OCI-LY7 (cell line): ENCODE measurements at regions not wholly inside any gene's neighbourhood (a gene's known extent, or its start where the extent isn't known, plus 50 kb on each side); places are given as distances from the start of the nearest gene placed in this dataset.

Experiments
- BruUV-seq: library from RNA; stranded (reverse); fragments of 400-500 nt; replicated peaks from 2 replicates; lab custom pipeline; 2021; lab: Mats Ljungman, UMichigan
- CTCF ChIA-PET: fragments of 300-600 bp; sonication (Branson Sonifier 250); formaldehyde crosslinking; loops from one replicate; lab custom pipeline; 2022; ENCODE audit warnings: antibody characterized with exemption; ENCODE audit not compliant: unreplicated experiment; lab: Charles Lee
- POLR2A ChIA-PET: fragments of 300-600 bp; sonication (Branson Sonifier 250); formaldehyde crosslinking; loops from one replicate; lab custom pipeline; 2022; ENCODE audit warnings: antibody characterized with exemption; lab: Charles Lee
- DNase-seq: peaks from one replicate; pipeline ENCODE4 v3.0.0-alpha.2; 2015; ENCODE audit warnings: low spot score
- H2AFZ ChIP-seq: fragments of 200-600 bp; sonication (generic), shearing (Covaris generic); 2 replicates; pipeline ENCODE4 v1.6.1; 2014; ENCODE audit warnings: mild to moderate bottlenecking, antibody characterized with exemption, low read length, moderate library complexity
- H3K27ac ChIP-seq: fragments of 200-600 bp; sonication (generic); 2 replicates; pipeline ENCODE4 v1.5.1; 2014; ENCODE audit warnings: mixed run types, low read depth, mild to moderate bottlenecking, moderate library complexity, low read length, inconsistent platforms; ENCODE audit not compliant: poor library complexity, severe bottlenecking
- H3K36me3 ChIP-seq: fragments of 200-600 bp; sonication (generic); 2 replicates; pipeline ENCODE4 v1.6.1; 2014; ENCODE audit warnings: mild to moderate bottlenecking, antibody characterized with exemption, low read length, moderate library complexity, mixed read lengths; ENCODE audit not compliant: insufficient read depth
- H3K4me1 ChIP-seq: fragments of 200-600 bp; sonication (generic); 2 replicates; pipeline ENCODE4 v1.5.1; 2014; ENCODE audit warnings: mild to moderate bottlenecking, low read length; ENCODE audit not compliant: insufficient read depth, poor library complexity, severe bottlenecking
- H3K4me2 ChIP-seq: fragments of 200-600 bp; sonication (generic); 2 replicates; pipeline ENCODE4 v1.6.1; 2014; ENCODE audit warnings: mild to moderate bottlenecking, low read length
- H3K4me3 ChIP-seq: fragments of 200-600 bp; sonication (generic); 2 replicates; pipeline ENCODE4 v1.5.1; 2014; ENCODE audit warnings: mild to moderate bottlenecking, low read depth, low read length; ENCODE audit not compliant: poor library complexity, severe bottlenecking
- H3K79me2 ChIP-seq: fragments of 200-600 bp; sonication (generic); 2 replicates; pipeline ENCODE4 v1.6.1; 2016; ENCODE audit warnings: low read depth, mild to moderate bottlenecking, low read length, moderate library complexity, mixed read lengths; ENCODE audit not compliant: insufficient read depth
- H3K9me2 ChIP-seq: fragments of 200-600 bp; sonication (generic); 2 replicates; pipeline ENCODE4 v1.6.1; 2016; ENCODE audit warnings: mild to moderate bottlenecking, low read length, mixed read lengths; ENCODE audit not compliant: insufficient read depth
- H3K9me3 ChIP-seq: fragments of 200-600 bp; sonication (generic); 2 replicates; pipeline ENCODE4 v1.6.1; 2014; ENCODE audit warnings: mild to moderate bottlenecking, mixed run types, low read length, mixed read lengths
- H4K20me1 ChIP-seq: fragments of 200-600 bp; sonication (generic); 2 replicates; pipeline ENCODE4 v1.6.1; 2014; ENCODE audit warnings: mild to moderate bottlenecking, antibody characterized with exemption, low read length, moderate library complexity, mixed read lengths; ENCODE audit not compliant: insufficient read depth
- EZH2phosphoT487 ChIP-seq: fragments of 200-600 bp; sonication (generic); IDR thresholded peaks from 2 replicates; pipeline ENCODE4 v1.6.1; 2018; ENCODE audit warnings: low read depth, borderline replicate concordance, mild to moderate bottlenecking, mixed run types, antibody characterized with exemption, low read length, moderate library complexity, mixed read lengths
- intact Hi-C: fragments of 100-400 bp; cut with micrococcal nuclease; formaldehyde crosslinking; loops from one replicate; pipeline ENCODE4 v1.10.0; 2022; ENCODE audit not compliant: unreplicated experiment
- TF ChIP-seq, protein P1 (sequence below): fragments of 200-600 bp; sonication (generic); conservative IDR thresholded peaks from 2 replicates; pipeline ENCODE4 v1.5.1; 2014; ENCODE audit warnings: mild to moderate bottlenecking, antibody characterized with exemption, low read length, moderate library complexity, mixed read lengths

- H3K36me3 ChIP-seq: no peaks in the 10 kb centered on the region
- no peaks in the 10 kb centered on the region for H3K9me3 ChIP-seq
- ChIA-PET POLR2A (no interaction called here), CTCF (no interaction called here)
- no peaks in the 10 kb centered on the region for H4K20me1 ChIP-seq
- no peaks in the 10 kb centered on the region for H3K4me1 ChIP-seq
- TF ChIP-seq, protein P1, sequence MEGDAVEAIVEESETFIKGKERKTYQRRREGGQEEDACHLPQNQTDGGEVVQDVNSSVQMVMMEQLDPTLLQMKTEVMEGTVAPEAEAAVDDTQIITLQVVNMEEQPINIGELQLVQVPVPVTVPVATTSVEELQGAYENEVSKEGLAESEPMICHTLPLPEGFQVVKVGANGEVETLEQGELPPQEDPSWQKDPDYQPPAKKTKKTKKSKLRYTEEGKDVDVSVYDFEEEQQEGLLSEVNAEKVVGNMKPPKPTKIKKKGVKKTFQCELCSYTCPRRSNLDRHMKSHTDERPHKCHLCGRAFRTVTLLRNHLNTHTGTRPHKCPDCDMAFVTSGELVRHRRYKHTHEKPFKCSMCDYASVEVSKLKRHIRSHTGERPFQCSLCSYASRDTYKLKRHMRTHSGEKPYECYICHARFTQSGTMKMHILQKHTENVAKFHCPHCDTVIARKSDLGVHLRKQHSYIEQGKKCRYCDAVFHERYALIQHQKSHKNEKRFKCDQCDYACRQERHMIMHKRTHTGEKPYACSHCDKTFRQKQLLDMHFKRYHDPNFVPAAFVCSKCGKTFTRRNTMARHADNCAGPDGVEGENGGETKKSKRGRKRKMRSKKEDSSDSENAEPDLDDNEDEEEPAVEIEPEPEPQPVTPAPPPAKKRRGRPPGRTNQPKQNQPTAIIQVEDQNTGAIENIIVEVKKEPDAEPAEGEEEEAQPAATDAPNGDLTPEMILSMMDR: no peak
- no peak for TF ChIP-seq EZH2phosphoT487
- BruUV-seq: no TSS peak
- no peak overlapping the region for H2AFZ ChIP-seq
- H3K4me3 ChIP-seq: no peak overlapping the region
- DNase-seq: no peak
- H3K79me2 ChIP-seq: no peaks in the 10 kb centered on the region
- no peak overlapping the region for H3K27ac ChIP-seq
- no peak overlapping the region for H3K4me2 ChIP-seq
- no peaks in the 10 kb centered on the region for H3K9me2 ChIP-seq
- intact Hi-C loops: no loop called here
Observed at GRCh38 chr10:42477170-42477569, 161.2 kb downstream of the ZNF33B start.

DNA sequence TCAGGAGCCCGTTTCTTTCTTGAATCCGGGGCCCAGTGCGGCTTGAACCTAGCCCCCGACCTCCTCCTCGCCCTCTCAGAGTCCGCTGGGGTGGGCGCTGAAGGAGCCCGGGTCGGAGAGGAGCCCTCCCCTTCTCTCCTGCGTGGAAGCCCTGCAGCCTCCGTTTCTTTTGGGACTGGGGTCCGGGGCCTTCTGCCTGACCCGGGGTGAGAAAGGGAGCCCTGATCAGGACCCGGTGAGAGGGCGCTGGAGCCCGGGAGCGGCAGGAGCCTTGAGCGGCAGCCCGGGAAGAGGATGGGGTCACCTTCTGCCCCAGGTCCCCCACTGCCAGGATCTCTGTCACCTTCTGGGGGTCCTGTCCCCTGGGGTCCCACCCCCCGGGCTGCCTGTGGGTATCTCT, 162.3 kb downstream of the ZNF33B start:
- H3K4me1 ChIP-seq: no peaks in the 10 kb centered on the region
- no peaks in the 10 kb centered on the region for H3K79me2 ChIP-seq
- H4K20me1 ChIP-seq: no peaks in the 10 kb centered on the region
- no peak overlapping the region for H3K4me2 ChIP-seq
- H3K36me3 ChIP-seq: no peaks in the 10 kb centered on the region
- no peak for DNase-seq
- intact Hi-C loops: no loop called here
- no peaks in the 10 kb centered on the region for H3K9me3 ChIP-seq
- ChIA-PET CTCF (no interaction called here), POLR2A (no interaction called here)
- no peak for TF ChIP-seq EZH2phosphoT487
- TF ChIP-seq, protein P1: no peak
- no peak overlapping the region for H3K27ac ChIP-seq
- no TSS peak for BruUV-seq
- H3K9me2 ChIP-seq: no peaks in the 10 kb centered on the region
- no peak overlapping the region for H3K4me3 ChIP-seq
- H2AFZ ChIP-seq: no peak overlapping the region

DNA sequence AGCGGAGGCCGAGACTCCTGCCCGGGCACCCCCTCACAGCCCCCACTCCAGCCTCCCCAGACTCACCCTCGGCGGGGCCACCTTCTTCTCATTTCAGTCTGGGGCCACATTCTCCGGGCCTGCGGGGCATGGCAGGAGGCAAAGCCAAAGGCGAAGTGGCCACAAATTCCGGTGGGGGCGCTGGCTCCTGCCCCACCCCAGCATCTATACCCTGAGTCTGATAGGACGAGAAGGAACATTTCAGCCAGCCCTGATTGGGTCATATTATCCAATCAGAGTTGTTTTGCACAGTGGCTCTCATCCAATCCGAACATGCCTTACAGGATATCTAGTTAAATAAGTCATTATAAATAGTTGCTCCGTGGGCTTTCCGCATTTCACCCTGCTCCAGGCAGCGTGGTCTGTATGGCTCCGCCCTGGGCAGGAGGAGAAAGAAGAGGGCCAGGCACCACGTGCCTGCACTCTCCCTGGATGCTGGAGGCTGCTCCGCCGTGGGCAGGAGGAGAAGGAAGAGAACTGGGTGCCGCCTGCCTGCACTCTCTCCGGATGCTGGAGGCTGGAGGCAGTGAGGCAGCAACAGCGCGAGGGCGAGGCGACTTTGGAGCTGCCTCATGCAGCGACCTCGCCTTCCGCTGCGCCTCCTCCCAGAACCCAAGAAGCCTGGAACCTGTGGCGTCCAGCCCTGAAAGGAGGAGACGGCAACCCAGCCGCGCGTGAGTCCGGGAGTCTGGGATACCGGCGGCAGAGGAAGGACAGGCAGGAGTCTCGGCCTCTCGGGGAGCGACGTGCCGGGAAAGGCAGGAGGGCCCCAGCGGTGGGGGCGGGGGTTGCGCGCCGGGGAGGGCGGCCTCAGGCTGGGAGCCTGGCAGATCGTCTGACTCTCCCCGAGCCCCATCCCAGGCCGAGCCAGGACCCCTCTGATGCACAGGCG, 162.9 kb downstream of the ZNF33B start:
- H3K4me1 ChIP-seq: no peaks in the 10 kb centered on the region
- ChIA-PET CTCF (no interaction called here), POLR2A (no interaction called here)
- DNase-seq: no peak
- no peaks in the 10 kb centered on the region for H3K9me3 ChIP-seq
- TF ChIP-seq, protein P1: no peak
- TF ChIP-seq EZH2phosphoT487: no peak
- no peak overlapping the region for H3K4me3 ChIP-seq
- H3K36me3 ChIP-seq: no peaks in the 10 kb centered on the region
- H3K9me2 ChIP-seq: no peaks in the 10 kb centered on the region
- H2AFZ ChIP-seq: no peak overlapping the region
- intact Hi-C loops: no loop called here
- no peak overlapping the region for H3K4me2 ChIP-seq
- no peaks in the 10 kb centered on the region for H3K79me2 ChIP-seq
- no peak overlapping the region for H3K27ac ChIP-seq
- BruUV-seq: no TSS peak
- no peaks in the 10 kb centered on the region for H4K20me1 ChIP-seq
